BE2C (cell line): ENCODE measurements at regions not wholly inside any gene's neighbourhood (a gene's known extent, or its start where the extent isn't known, plus 50 kb on each side); places are given as distances from the start of the nearest gene placed in this dataset.

Experiments
- DNase-seq: peaks from one replicate; pipeline ENCODE4 v3.0.0-alpha.2; 2020
- H3K27me3 ChIP-seq: fragments of 250-450 bp; sonication (Bioruptor Pico); 2 replicates; pipeline ENCODE4 v1.5.1; 2020; ENCODE audit warnings: mild to moderate bottlenecking
- H3K36me3 ChIP-seq: fragments of 250-450 bp; sonication (Bioruptor Pico); 2 replicates; pipeline ENCODE4 v1.5.1; 2020; ENCODE audit warnings: mild to moderate bottlenecking
- H3K4me1 ChIP-seq: fragments of 250-450 bp; sonication (Bioruptor Pico); 2 replicates; pipeline ENCODE4 v1.5.1; 2020
- H3K4me3 ChIP-seq: 2 replicates; pipeline ENCODE4 v1.5.1; 2011; ENCODE audit warnings: low read depth, low read length
- H3K9me3 ChIP-seq: fragments of 250-450 bp; sonication (Bioruptor Pico); 2 replicates; pipeline ENCODE4 v1.5.1; 2020
- CTCF ChIP-seq: IDR thresholded peaks from 2 replicates; pipeline ENCODE4 v1.5.1; 2012; ENCODE audit warnings: mild to moderate bottlenecking, low read depth, low read length

GRCh38 chr18:65439188-65439587 lies 311.6 kb upstream of the CDH7 start:
- no peaks in the 10 kb centered on the region for H3K9me3 ChIP-seq
- TF ChIP-seq CTCF: peak; percentile 43
- 0 out of 2 replicates have a peak, but pooled peaks cover 2% of the 10 kb centered on the region for H3K4me1 ChIP-seq
- DNase-seq: no peak
- no peaks in the 10 kb centered on the region for H3K27me3 ChIP-seq
- H3K4me3 ChIP-seq: no peak overlapping the region
- H3K36me3 ChIP-seq: no peaks in the 10 kb centered on the region

GRCh38 chr18:65436430-65436829 lies 314.4 kb upstream of the CDH7 start:
- TF ChIP-seq CTCF: peak; percentile 19; the same call in 1 of the 2 replicates
- no peaks in the 10 kb centered on the region for H3K9me3 ChIP-seq
- no peak overlapping the region for H3K4me3 ChIP-seq
- DNase-seq: no peak
- H3K36me3 ChIP-seq: no peaks in the 10 kb centered on the region
- H3K4me1 ChIP-seq: 0 out of 2 replicates have a peak, but pooled peaks cover 2% of the 10 kb centered on the region
- H3K27me3 ChIP-seq: no peaks in the 10 kb centered on the region

DNA sequence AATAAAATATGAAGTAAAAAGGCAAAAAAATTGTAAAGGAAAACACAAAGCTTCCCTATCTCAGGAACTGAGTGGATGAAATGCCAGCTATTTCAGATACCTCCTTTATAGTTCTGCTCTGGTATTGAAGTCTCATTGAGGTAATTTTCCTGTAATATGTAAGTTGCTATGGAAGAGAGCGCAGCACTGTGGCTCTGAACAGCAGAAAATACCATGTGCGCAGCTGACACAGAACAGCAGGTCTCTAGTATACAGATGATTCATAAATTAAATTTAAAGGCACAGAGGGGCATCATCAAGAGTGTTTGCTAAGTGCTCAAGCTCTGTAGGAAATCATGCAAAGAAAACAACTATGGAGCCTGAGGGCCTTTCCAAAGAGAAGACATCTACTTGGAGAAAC lies 315.3 kb upstream of the CDH7 start:
- Histone ChIP-seq H3K9me3 (no peaks in the 10 kb centered on the region), H3K27me3 (no peaks in the 10 kb centered on the region), H3K4me3 (no peak overlapping the region), H3K4me1 (0 out of 2 replicates have a peak, but pooled peaks cover 2% of the 10 kb centered on the region), H3K36me3 (no peaks in the 10 kb centered on the region)
- TF ChIP-seq CTCF: no peak
- peak; percentile 40 for DNase-seq

- Histone ChIP-seq H3K4me1 (no peaks in the 10 kb centered on the region), H3K27me3 (no peaks in the 10 kb centered on the region), H3K36me3 (no peaks in the 10 kb centered on the region), H3K4me3 (no peak overlapping the region), H3K9me3 (no peaks in the 10 kb centered on the region)
- no peak for TF ChIP-seq CTCF
- no peak for DNase-seq
These were observed 321.2 kb upstream of the CDH7 start for GRCh38 chr18:65429601-65430000.

DNA sequence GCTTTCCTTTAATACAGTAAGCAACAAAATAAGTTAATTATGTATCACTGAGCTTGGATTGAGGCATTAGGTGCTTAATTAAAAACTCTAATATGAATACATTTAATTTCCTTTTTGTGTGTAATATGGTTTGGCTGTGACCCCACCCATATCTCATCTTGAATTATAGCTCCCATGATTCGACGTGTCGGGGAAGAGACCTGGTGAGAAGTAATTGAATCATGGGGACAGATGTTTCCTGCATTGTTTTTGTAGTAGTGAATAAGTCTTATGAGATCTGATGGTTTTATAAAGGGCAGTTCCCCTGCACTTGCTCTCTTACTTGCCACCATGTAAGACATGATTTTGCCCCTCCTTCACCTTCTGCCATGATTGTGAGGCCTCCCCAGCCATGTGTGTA lies 325.4 kb upstream of the CDH7 start:
- no peak for TF ChIP-seq CTCF
- Histone ChIP-seq H3K9me3 (no peaks in the 10 kb centered on the region), H3K27me3 (no peaks in the 10 kb centered on the region), H3K4me3 (no peak overlapping the region), H3K4me1 (no peaks in the 10 kb centered on the region), H3K36me3 (no peaks in the 10 kb centered on the region)
- DNase-seq: peak; percentile 14

DNA sequence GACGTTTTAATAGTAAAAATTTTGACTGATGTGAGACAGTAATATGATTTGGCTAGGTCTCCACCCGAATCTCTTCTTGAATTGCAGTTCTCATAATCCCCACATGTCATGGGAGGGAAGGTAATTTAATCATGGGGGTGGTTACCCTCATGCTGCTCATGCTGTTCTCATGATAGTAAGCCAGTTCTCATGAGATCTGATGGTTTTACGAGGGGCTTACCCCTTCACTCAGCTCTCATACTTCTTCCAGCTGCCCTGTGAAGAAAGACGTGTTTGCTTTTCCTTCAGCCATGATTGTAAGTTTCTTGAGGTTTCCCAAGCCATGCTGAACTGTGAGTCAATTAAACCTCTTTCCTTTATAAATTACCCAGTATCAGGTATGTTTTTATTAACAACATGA lies 327.0 kb upstream of the CDH7 start:
- no peak for DNase-seq
- TF ChIP-seq CTCF: no peak
- no peaks in the 10 kb centered on the region for H3K9me3 ChIP-seq
- H3K4me1 ChIP-seq: no peaks in the 10 kb centered on the region
- no peaks in the 10 kb centered on the region for H3K36me3 ChIP-seq
- no peaks in the 10 kb centered on the region for H3K27me3 ChIP-seq
- no peak overlapping the region for H3K4me3 ChIP-seq
